OCI-LY3 (cell line): ENCODE measurements at regions not wholly inside any gene's neighbourhood (a gene's known extent, or its start where the extent isn't known, plus 50 kb on each side); places are given as distances from the start of the nearest gene placed in this dataset.

Source experiments
- CTCF ChIP-seq: fragments of 200-600, 300-600 bp; sonication (generic); IDR thresholded peaks from 2 replicates; pipeline ENCODE4 v1.5.1; 2014; ENCODE audit warnings: antibody characterized with exemption, low read length, low read depth
- EZH2phosphoT487 ChIP-seq: fragments of 200-600 bp; shearing (Covaris generic); IDR thresholded peaks from 2 replicates; pipeline ENCODE4 v1.6.1; 2018; ENCODE audit warnings: antibody characterized with exemption, mixed run types, low read depth

DNA sequence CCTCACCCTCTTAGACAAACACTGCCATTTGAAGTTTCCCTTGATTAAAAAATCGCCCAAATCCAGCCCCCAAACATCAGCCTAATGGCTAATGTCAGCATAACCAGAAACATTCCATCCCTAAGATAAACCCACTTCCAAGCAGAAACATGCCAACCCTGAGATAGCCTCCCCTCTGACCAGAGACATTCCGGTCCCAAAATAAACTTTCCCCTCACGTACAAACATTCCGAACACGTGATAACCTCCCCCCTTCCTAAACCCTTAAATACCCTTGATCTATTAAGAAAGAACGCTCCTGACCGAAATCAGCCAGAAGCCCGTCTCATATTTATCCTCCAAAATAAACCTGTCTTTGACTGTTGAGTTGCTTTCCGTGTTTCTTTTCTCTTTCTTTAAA, 237.2 kb downstream of the ASMT start:
- TF ChIP-seq CTCF (no peak), EZH2phosphoT487 (no peak)
